Mesenchymal stem cell (in vitro differentiated cells and primary cell): ENCODE measurements at regions not wholly inside any gene's neighbourhood (a gene's known extent, or its start where the extent isn't known, plus 50 kb on each side); places are given as distances from the start of the nearest gene placed in this dataset.

Experiments used
- DNase-seq: peaks from one replicate; pipeline ENCODE4 v3.0.0-alpha.2; 2013
- H2AFZ ChIP-seq: one replicate; pipeline ENCODE4 v1.6.1; 2013; ENCODE audit warnings: low read depth, mild to moderate bottlenecking, control low read depth, inconsistent platforms, low read length, moderate library complexity
- H2AK5ac ChIP-seq: 2 replicates; pipeline ENCODE4 v1.6.1; 2013; ENCODE audit warnings: low read length, moderate library complexity, mild to moderate bottlenecking, inconsistent platforms; ENCODE audit not compliant: severe bottlenecking
- H2BK120ac ChIP-seq: one replicate; pipeline ENCODE4 v1.6.1; 2013; ENCODE audit warnings: low read depth, mild to moderate bottlenecking, inconsistent platforms, low read length, moderate library complexity
- H2BK12ac ChIP-seq, 2 experiments: one replicate each; pipeline ENCODE4 v1.6.1; 2013; ENCODE audit warnings: inconsistent platforms in 2 of 2, low read length in 2 of 2, mild to moderate bottlenecking in 2 of 2, moderate library complexity in 2 of 2, control low read depth in 1 of 2
- H2BK15ac ChIP-seq: one replicate; pipeline ENCODE4 v1.6.1; 2013; ENCODE audit warnings: mild to moderate bottlenecking, low read depth, inconsistent platforms; ENCODE audit not compliant: poor library complexity, severe bottlenecking
- H2BK5ac ChIP-seq: 2 replicates; pipeline ENCODE4 v1.6.1; 2013; ENCODE audit warnings: low read depth, mild to moderate bottlenecking, low read length, control low read depth, inconsistent platforms; ENCODE audit not compliant: poor library complexity, severe bottlenecking
- H3K14ac ChIP-seq, 2 experiments: one replicate each; pipeline ENCODE4 v1.6.1; 2013; ENCODE audit warnings: inconsistent platforms in 2 of 2, low read length in 2 of 2, control low read depth in 1 of 2, mild to moderate bottlenecking in 1 of 2, moderate library complexity in 1 of 2
- H3K18ac ChIP-seq, 2 experiments: one replicate each; pipeline ENCODE4 v1.6.1; 2013; ENCODE audit warnings: inconsistent platforms in 2 of 2, low read length in 2 of 2, control low read depth in 1 of 2, low read depth in 1 of 2, mild to moderate bottlenecking in 1 of 2
- H3K23ac ChIP-seq, 2 experiments: one replicate each; pipeline ENCODE4 v1.6.1; 2013; ENCODE audit warnings: inconsistent platforms in 2 of 2, low read length in 2 of 2, mild to moderate bottlenecking in 2 of 2, moderate library complexity in 2 of 2, control low read depth in 1 of 2
- H3K27ac ChIP-seq: 2 replicates; pipeline ENCODE4 v1.5.1; 2013; ENCODE audit warnings: mild to moderate bottlenecking, moderate library complexity, low read length, control low read depth, inconsistent platforms; ENCODE audit not compliant: poor library complexity, severe bottlenecking
- H3K27me3 ChIP-seq, 2 experiments: 2 replicates each; pipeline versions ENCODE4 v1.6.1 to v1.7.0; 2013; ENCODE audit warnings: low read length in 2 of 2, mild to moderate bottlenecking in 2 of 2, moderate library complexity in 2 of 2, control low read depth in 1 of 2, inconsistent platforms in 1 of 2; ENCODE audit not compliant: control insufficient read depth in 1 of 2, insufficient read depth in 1 of 2
- H3K36me3 ChIP-seq, 2 experiments: 2 replicates each; pipeline versions ENCODE4 v1.6.1 to v1.7.0; 2013; ENCODE audit warnings: low read length in 2 of 2, control low read depth in 1 of 2, inconsistent platforms in 1 of 2, low read depth in 1 of 2, mild to moderate bottlenecking in 1 of 2; ENCODE audit not compliant: insufficient read depth in 2 of 2, control insufficient read depth in 1 of 2
- H3K4ac ChIP-seq, 2 experiments: one replicate each; pipeline ENCODE4 v1.6.1; 2013; ENCODE audit warnings: inconsistent platforms in 2 of 2, low read length in 2 of 2, mild to moderate bottlenecking in 2 of 2, moderate library complexity in 2 of 2, control low read depth in 1 of 2, low read depth in 1 of 2
- H3K4me1 ChIP-seq: 2 replicates; pipeline ENCODE4 v1.6.1; 2013; ENCODE audit warnings: low read depth, low read length, control low read depth; ENCODE audit not compliant: control insufficient read depth, insufficient read depth
- H3K4me2 ChIP-seq: 2 replicates; pipeline ENCODE4 v1.6.1; 2013; ENCODE audit warnings: low read length, mild to moderate bottlenecking, inconsistent platforms; ENCODE audit not compliant: poor library complexity, severe bottlenecking
- H3K4me3 ChIP-seq, 2 experiments: 2 replicates each; pipeline versions ENCODE4 v1.5.1 to v1.7.0; 2013; ENCODE audit warnings: low read length in 2 of 2, mild to moderate bottlenecking in 2 of 2, control low read depth in 1 of 2, low read depth in 1 of 2; ENCODE audit not compliant: insufficient read depth in 1 of 2
- H3K79me1 ChIP-seq: replicated peaks from 2 replicates; pipeline ENCODE4 v1.6.1; 2013; ENCODE audit warnings: mild to moderate bottlenecking, control low read depth, low read length, inconsistent platforms; ENCODE audit not compliant: poor library complexity, severe bottlenecking
- H3K9ac ChIP-seq: 2 replicates; pipeline ENCODE4 v1.7.0; 2013; ENCODE audit warnings: mild to moderate bottlenecking, low read length, moderate library complexity
- H3K9me3 ChIP-seq: 2 replicates; pipeline ENCODE4 v1.7.0; 2013; ENCODE audit warnings: mild to moderate bottlenecking, low read length; ENCODE audit not compliant: control insufficient read depth
- H4K8ac ChIP-seq: one replicate; pipeline ENCODE4 v1.6.1; 2013; ENCODE audit warnings: inconsistent platforms, mild to moderate bottlenecking, low read length, moderate library complexity
- H4K91ac ChIP-seq: one replicate; pipeline ENCODE4 v1.6.1; 2013; ENCODE audit warnings: mild to moderate bottlenecking, low read length, inconsistent platforms
- WGBS: methylation state at CpG from one replicate; pipeline ENCODE4 v1.1.7; 2013; ENCODE audit warnings: mixed read lengths; 5-methylcytosine and 5-hydroxymethylcytosine counted together

DNA sequence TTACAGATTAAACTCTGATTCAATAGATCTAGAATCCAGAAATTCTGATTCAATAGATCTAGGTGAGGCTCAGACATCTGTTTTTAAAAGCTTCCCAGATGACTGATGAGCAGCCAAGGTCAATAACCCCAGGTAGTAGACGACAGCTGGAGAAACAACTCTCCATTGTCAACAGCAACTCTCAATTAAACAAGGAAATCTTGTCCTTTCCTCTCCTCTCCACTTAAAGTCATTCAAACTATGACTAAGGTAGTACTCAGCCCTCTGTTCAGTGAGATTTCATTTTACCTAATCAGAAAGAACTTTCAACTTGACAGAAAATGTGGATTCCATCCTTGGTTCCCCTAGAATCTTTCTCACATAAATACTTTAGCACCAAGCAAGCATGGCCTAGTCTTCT, 94.6 kb upstream of the SCG2 start:
- H3K4ac ChIP-seq: no peak overlapping the region
- H3K79me1 ChIP-seq: no peaks in the 10 kb centered on the region
- no peaks in the 10 kb centered on the region for H3K27me3 ChIP-seq
- no peak overlapping the region for H2AFZ ChIP-seq
- no peak overlapping the region for H3K9ac ChIP-seq
- no peak overlapping the region for H3K14ac ChIP-seq
- no peak overlapping the region for H2BK15ac ChIP-seq
- H3K4me2 ChIP-seq: no peak overlapping the region
- no peak overlapping the region for H3K18ac ChIP-seq
- H2BK12ac ChIP-seq: no peak overlapping the region
- H3K23ac ChIP-seq: no peak overlapping the region
- no peak overlapping the region for H2BK120ac ChIP-seq
- no peaks in the 10 kb centered on the region for H3K4me1 ChIP-seq
- no peaks in the 10 kb centered on the region for H3K9me3 ChIP-seq
- no peak overlapping the region for H2BK5ac ChIP-seq
- 8% methylated on average over 1 of the region's 1 CpG for WGBS
- H4K8ac ChIP-seq: no peak overlapping the region
- no peak overlapping the region for H3K4me3 ChIP-seq
- no peak overlapping the region for H2AK5ac ChIP-seq
- DNase-seq: peak; percentile 25
- H3K27ac ChIP-seq: peak overlapping the region; percentile 6
- H3K36me3 ChIP-seq: no peaks in the 10 kb centered on the region
- H4K91ac ChIP-seq: no peak overlapping the region

DNA sequence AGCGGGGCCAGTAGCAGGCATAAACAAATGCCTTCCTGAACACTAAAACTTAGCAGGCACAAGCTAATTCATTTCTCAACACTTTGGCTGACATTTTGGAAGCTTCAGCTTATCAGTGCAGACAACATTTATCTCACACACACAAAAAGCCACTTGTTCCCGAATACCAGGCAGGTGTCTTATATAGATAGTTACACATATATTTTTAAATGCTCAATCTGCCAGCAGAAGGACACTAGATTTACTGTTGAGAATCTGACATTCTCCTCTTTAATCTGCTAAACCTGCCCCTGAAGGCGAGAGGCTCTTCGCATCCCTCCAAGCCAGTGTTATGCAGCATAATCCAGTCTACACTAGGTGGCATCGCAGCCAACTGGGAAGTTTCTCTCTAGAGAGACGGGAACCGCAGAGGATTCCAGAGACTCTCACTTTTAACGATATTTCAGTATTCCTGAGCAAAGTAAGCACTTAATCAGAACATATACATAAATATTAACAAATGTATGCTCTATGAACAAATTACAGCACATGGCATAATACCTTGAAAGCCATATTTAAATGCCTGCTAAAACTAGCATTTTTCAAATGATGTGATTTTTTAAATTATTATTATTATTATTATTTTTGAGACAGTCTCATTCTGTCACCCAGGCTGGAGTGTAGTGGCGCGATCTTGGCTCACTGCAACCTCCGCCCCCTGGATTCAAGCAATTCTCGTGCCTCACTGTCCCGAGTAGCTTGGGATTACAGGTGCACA, 90.2 kb upstream of the SCG2 start:
- Histone ChIP-seq H3K9me3 (no peaks in the 10 kb centered on the region), H3K4me3 (no peak overlapping the region), H2BK12ac (peak overlapping the region in 1 of 2 experiments; percentile 34), H2AK5ac (no peak overlapping the region), H3K23ac (no peak overlapping the region), H3K27ac (no peak overlapping the region), H4K91ac (no peak overlapping the region), H4K8ac (no peak overlapping the region), H3K18ac (no peak overlapping the region), H3K4ac (no peak overlapping the region), H3K27me3 (no peaks in the 10 kb centered on the region), H2AFZ (no peak overlapping the region), H3K36me3 (no peaks in the 10 kb centered on the region), H3K79me1 (no peaks in the 10 kb centered on the region), H2BK5ac (no peak overlapping the region), H3K9ac (peak overlapping the region; percentile 13), H2BK15ac (no peak overlapping the region), H3K4me2 (no peak overlapping the region), H3K14ac (no peak overlapping the region), H3K4me1 (no peaks in the 10 kb centered on the region), H2BK120ac (no peak overlapping the region)
- WGBS: 82% methylated on average over 10 of the region's 13 CpGs
- DNase-seq: peak; percentile 64

DNA sequence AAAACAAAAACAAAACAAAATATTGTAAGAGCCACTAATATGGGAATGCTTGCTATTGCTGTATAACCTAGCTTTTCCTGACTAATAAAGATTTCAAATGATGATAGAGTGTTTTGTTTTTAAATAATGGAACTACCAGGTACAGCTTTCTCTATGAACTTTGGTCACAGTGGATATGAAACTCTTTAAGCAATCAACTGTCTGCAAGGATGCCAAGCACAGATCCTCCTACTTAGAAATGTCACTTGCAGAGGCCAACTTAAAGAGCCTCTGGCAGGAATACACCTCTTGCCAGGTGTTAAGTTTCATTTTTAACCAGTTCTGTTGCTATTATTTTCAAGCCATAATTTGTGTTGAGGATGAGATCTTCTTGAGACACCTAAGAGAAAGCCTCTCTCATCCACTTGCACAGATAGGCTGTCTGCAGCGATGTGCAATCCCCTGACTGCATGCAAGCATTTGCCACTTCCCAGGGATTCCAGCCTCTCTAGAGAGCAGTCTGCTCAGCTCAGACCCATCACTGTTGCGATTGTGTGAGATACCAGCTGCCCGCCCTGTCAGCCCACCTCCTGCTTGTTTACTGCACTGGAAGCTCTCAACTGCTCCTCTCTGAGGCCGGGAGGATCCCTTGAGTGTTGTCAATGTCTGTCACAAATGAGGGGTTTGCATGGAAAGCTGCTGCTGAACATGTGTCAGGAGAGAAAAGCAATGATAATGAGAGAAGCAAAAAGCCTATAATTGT, 86.1 kb upstream of the SCG2 start:
- H3K4me3 ChIP-seq: no peak overlapping the region
- no peak overlapping the region for H2BK5ac ChIP-seq
- H4K91ac ChIP-seq: no peak overlapping the region
- H2BK120ac ChIP-seq: no peak overlapping the region
- H3K36me3 ChIP-seq: no peaks in the 10 kb centered on the region
- no peak overlapping the region for H3K4ac ChIP-seq
- no peak overlapping the region for H3K18ac ChIP-seq
- no peak overlapping the region for H3K14ac ChIP-seq
- no peaks in the 10 kb centered on the region for H3K79me1 ChIP-seq
- H3K27me3 ChIP-seq: no peaks in the 10 kb centered on the region
- 18% methylated on average over 4 of the region's 4 CpGs for WGBS
- H2AFZ ChIP-seq: no peak overlapping the region
- peak; percentile 39 for DNase-seq
- H3K9me3 ChIP-seq: no peaks in the 10 kb centered on the region
- H3K27ac ChIP-seq: no peak overlapping the region
- H2AK5ac ChIP-seq: no peak overlapping the region
- H2BK12ac ChIP-seq: no peak overlapping the region
- no peak overlapping the region for H4K8ac ChIP-seq
- H3K4me2 ChIP-seq: no peak overlapping the region
- H3K4me1 ChIP-seq: no peaks in the 10 kb centered on the region
- no peak overlapping the region for H2BK15ac ChIP-seq
- no peak overlapping the region for H3K23ac ChIP-seq
- no peak overlapping the region for H3K9ac ChIP-seq

DNA sequence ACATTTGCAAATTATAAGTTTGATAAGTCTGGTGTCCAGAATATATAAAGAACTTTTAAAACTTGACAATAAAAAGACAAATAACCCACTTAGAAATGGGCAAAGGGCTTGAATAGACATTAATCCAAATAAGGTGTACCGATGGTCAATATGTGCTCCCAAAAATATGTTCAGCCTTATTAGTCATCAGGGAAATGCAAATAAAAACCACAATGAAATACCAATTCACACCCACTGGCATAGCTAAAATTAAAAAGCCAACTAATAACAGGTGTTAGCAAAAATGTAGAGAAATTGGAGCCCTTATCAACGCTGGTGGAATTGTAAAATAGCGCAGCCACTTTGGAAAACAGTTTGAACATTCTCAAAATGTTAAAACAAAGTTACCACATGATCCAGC, 79.0 kb upstream of the SCG2 start:
- no peak overlapping the region for H3K4me2 ChIP-seq
- H2BK120ac ChIP-seq: no peak overlapping the region
- no peaks in the 10 kb centered on the region for H3K4me1 ChIP-seq
- no peak overlapping the region for H2BK15ac ChIP-seq
- no peaks in the 10 kb centered on the region for H3K27me3 ChIP-seq
- H3K9me3 ChIP-seq: no peaks in the 10 kb centered on the region
- H2AK5ac ChIP-seq: no peak overlapping the region
- no peak overlapping the region for H2BK12ac ChIP-seq
- no peaks in the 10 kb centered on the region for H3K79me1 ChIP-seq
- H3K4ac ChIP-seq: no peak overlapping the region
- H2AFZ ChIP-seq: no peak overlapping the region
- no peak overlapping the region for H3K27ac ChIP-seq
- no peaks in the 10 kb centered on the region for H3K36me3 ChIP-seq
- H2BK5ac ChIP-seq: no peak overlapping the region
- no peak overlapping the region for H4K91ac ChIP-seq
- WGBS: 67% methylated on average over 3 of the region's 3 CpGs
- H3K14ac ChIP-seq: no peak overlapping the region
- no peak overlapping the region for H3K23ac ChIP-seq
- H3K9ac ChIP-seq: no peak overlapping the region
- H3K4me3 ChIP-seq: no peak overlapping the region
- H4K8ac ChIP-seq: no peak overlapping the region
- no peak overlapping the region for H3K18ac ChIP-seq
- DNase-seq: no peak
